Upper lobe of right lung (tissue), 1 donor: ENCODE measurements at regions not wholly inside any gene's neighbourhood (a gene's known extent, or its start where the extent isn't known, plus 50 kb on each side); places are given as distances from the start of the nearest gene placed in this dataset.

ENCODE experiments used
- ATAC-seq: fragments of 200-7000 bp; cut with Tn5 transposase; one replicate; pipeline ENCODE4 v1.9.1; 2020; ENCODE audit warnings: mild to moderate bottlenecking, moderate library complexity
- DNase-seq: peaks from one replicate; pipeline ENCODE4 v3.0.0-alpha.2; 2020
- H3K27ac ChIP-seq: fragments of 200-600 bp; one replicate; pipeline ENCODE4 v1.8.0; 2022
- H3K27me3 ChIP-seq: fragments of 200-600 bp; one replicate; pipeline ENCODE4 v1.8.0; 2022; ENCODE audit warnings: mild to moderate bottlenecking
- H3K36me3 ChIP-seq: fragments of 200-600 bp; one replicate; pipeline ENCODE4 v1.8.0; 2022
- H3K4me1 ChIP-seq: fragments of 200-600 bp; one replicate; pipeline ENCODE4 v1.8.0; 2022
- H3K4me3 ChIP-seq: fragments of 200-600 bp; one replicate; pipeline ENCODE4 v1.8.0; 2022; ENCODE audit warnings: mild to moderate bottlenecking
- H3K9me3 ChIP-seq: fragments of 200-600 bp; one replicate; pipeline ENCODE4 v1.8.0; 2022
- CTCF ChIP-seq: fragments of 200-600 bp; IDR thresholded peaks from one replicate; pipeline ENCODE4 v1.8.0; 2022; ENCODE audit warnings: antibody characterized with exemption
- intact Hi-C: fragments of 100-400 bp; cut with DNase I; formaldehyde crosslinking; loops from one replicate; pipeline ENCODE4 v1.11.0; 2022
- donor health status: DM: no; HTN: yes; CAD: no; lungs with severe emphysema.

DNA sequence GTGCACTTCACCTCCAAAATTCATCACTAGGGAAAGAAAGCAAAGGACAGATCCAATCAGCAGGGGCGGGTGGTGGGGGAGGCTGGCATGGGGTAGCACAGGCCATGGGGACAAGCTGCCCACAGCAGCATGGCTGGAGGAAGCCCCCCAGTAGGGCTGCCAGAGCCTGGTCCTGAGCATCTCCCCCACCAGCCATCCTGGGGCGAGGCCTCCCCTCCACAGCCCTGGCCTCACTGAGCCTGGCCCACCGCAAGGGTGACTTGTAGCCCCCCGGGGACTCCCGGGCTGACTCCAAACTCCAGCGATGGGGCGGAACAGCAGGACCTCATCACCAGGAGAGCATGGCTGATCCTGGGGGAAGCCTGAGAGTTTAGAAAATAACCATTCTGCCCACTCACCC is 92.4 kb upstream of the TCERG1L start:
- H3K27me3 ChIP-seq = peaks cover 10% of the 10 kb centered on the region
- no peak overlapping the region for H3K4me3 ChIP-seq
- no peaks in the 10 kb centered on the region for H3K36me3 ChIP-seq
- no peak overlapping the region for H3K27ac ChIP-seq
- intact Hi-C loops = no loop called here
- ATAC-seq (no peak), DNase-seq (no peak)
- no peaks in the 10 kb centered on the region for H3K9me3 ChIP-seq
- H3K4me1 ChIP-seq = no peaks in the 10 kb centered on the region
- TF ChIP-seq CTCF = no peak

DNA sequence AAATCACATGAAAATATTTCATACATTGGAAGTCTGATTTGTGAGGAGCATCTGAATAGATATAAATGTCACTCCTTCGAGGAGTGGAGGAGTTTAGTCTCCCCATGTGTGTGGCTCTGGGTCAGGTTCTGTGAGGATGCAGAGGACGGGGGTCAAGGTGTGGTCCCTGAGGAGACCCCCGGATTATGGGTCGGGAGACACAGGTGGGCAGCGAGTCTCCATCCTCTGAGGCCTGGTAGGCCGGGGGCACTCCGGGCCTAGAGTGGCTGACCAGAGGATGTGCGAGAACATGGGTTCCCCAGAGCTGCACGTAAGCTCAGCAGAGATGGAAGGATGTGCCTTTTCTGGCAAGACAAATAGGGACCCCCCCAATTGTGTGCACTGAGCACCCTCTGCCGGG is 93.4 kb upstream of the TCERG1L start:
- H3K36me3 ChIP-seq = no peaks in the 10 kb centered on the region
- H3K9me3 ChIP-seq = no peaks in the 10 kb centered on the region
- peaks cover 10% of the 10 kb centered on the region for H3K27me3 ChIP-seq
- no peak overlapping the region for H3K27ac ChIP-seq
- DNase-seq = no peak
- no peak for TF ChIP-seq CTCF
- intact Hi-C loops = no loop called here
- H3K4me1 ChIP-seq = no peaks in the 10 kb centered on the region
- H3K4me3 ChIP-seq = no peak overlapping the region
- ATAC-seq = no peak

- no peak for TF ChIP-seq CTCF
- no peak for ATAC-seq
- Histone ChIP-seq H3K27ac (no peak overlapping the region), H3K27me3 (peaks cover 10% of the 10 kb centered on the region), H3K4me3 (no peak overlapping the region), H3K36me3 (no peaks in the 10 kb centered on the region), H3K4me1 (no peaks in the 10 kb centered on the region), H3K9me3 (no peaks in the 10 kb centered on the region)
- no peak for DNase-seq
- intact Hi-C loops = no loop called here
Measured at GRCh38 chr10:131406676-131407392, 95.3 kb upstream of the TCERG1L start.

- H3K27ac ChIP-seq = no peak overlapping the region
- no peaks in the 10 kb centered on the region for H3K36me3 ChIP-seq
- DNase-seq (no peak), ATAC-seq (no peak)
- no peak overlapping the region for H3K4me3 ChIP-seq
- TF ChIP-seq CTCF = no peak
- peaks cover 2% of the 10 kb centered on the region for H3K27me3 ChIP-seq
- H3K4me1 ChIP-seq = no peaks in the 10 kb centered on the region
- no peaks in the 10 kb centered on the region for H3K9me3 ChIP-seq
- intact Hi-C loops = no loop called here
Measured at GRCh38 chr10:131418681-131419080, 107.2 kb upstream of the TCERG1L start.

GRCh38 chr10:131419797-131420196 is 108.3 kb upstream of the TCERG1L start:
- Histone ChIP-seq H3K36me3 (no peaks in the 10 kb centered on the region), H3K9me3 (no peaks in the 10 kb centered on the region), H3K4me1 (no peaks in the 10 kb centered on the region), H3K4me3 (no peak overlapping the region), H3K27ac (no peak overlapping the region), H3K27me3 (peaks cover 7% of the 10 kb centered on the region)
- no peak for ATAC-seq
- no peak for DNase-seq
- intact Hi-C loops = no loop called here
- TF ChIP-seq CTCF = no peak

GRCh38 chr10:131420867-131421266 is 109.3 kb upstream of the TCERG1L start:
- DNase-seq (no peak), ATAC-seq (no peak)
- Histone ChIP-seq H3K4me1 (no peaks in the 10 kb centered on the region), H3K36me3 (no peaks in the 10 kb centered on the region), H3K9me3 (no peaks in the 10 kb centered on the region), H3K27me3 (peaks cover 7% of the 10 kb centered on the region), H3K4me3 (no peak overlapping the region), H3K27ac (no peak overlapping the region)
- no peak for TF ChIP-seq CTCF
- intact Hi-C loops = no loop called here
